ENCODE measurements at regions not wholly inside any gene's neighbourhood (a gene's known extent, or its start where the extent isn't known, plus 50 kb on each side); places are given as distances from the start of the nearest gene placed in this dataset.

GRCh38 chr13:47158593-47158992 lies 261.7 kb upstream of the HTR2A start:
- no peak for TF ChIP-seq CTCF (conservative IDR thresholded peaks at IDR 0.05)
- TF ChIP-seq EZH2 (IDR thresholded peaks at IDR 0.05; ENCODE audit: low read depth): no peak

All from PC-9 (cell line).